Fibroblast of peridontal ligament (primary cell): ENCODE measurements at regions not wholly inside any gene's neighbourhood (a gene's known extent, or its start where the extent isn't known, plus 50 kb on each side); places are given as distances from the start of the nearest gene placed in this dataset.
"Not testable (repeated sequence)": the region's sequence is repeated elsewhere in the genome, so short reads cannot be mapped to it uniquely, and the experiment has no call there.

Experiments
- DNase-seq: peaks from one replicate; pipeline ENCODE4 v3.0.0-alpha.2; 2010; ENCODE audit errors: extremely low read depth

- peak; percentile 66 for DNase-seq
These were observed 314.2 kb upstream of the IGFBP7 start for GRCh38 chr4:57424232-57424897.

GRCh38 chr4:57418133-57418532, 307.9 kb upstream of the IGFBP7 start:
- DNase-seq = no peak

- DNase-seq = no peak
These were observed 302.3 kb upstream of the IGFBP7 start for GRCh38 chr4:57412259-57413054.

- no peak for DNase-seq
These were observed 300.3 kb upstream of the IGFBP7 start for GRCh38 chr4:57410331-57411052.

GRCh38 chr4:57405359-57405758, 295.2 kb upstream of the IGFBP7 start:
- no peak for DNase-seq

- DNase-seq = no peak
These were observed 294.3 kb upstream of the IGFBP7 start for GRCh38 chr4:57404483-57404882.

- DNase-seq = no peak
These were observed 293.4 kb upstream of the IGFBP7 start for GRCh38 chr4:57403591-57403990.

GRCh38 chr4:57401586-57401985, 291.4 kb upstream of the IGFBP7 start:
- DNase-seq = no peak

GRCh38 chr4:57378766-57379165, 268.6 kb upstream of the IGFBP7 start:
- DNase-seq = peak; percentile 6

GRCh38 chr4:57374866-57375595, 264.8 kb upstream of the IGFBP7 start:
- DNase-seq = no peak

GRCh38 chr4:57373991-57374390, 263.8 kb upstream of the IGFBP7 start:
- DNase-seq = no peak

- DNase-seq = no peak
These were observed 261.5 kb upstream of the IGFBP7 start for GRCh38 chr4:57371671-57372070.

GRCh38 chr4:57370691-57371090, 260.5 kb upstream of the IGFBP7 start:
- DNase-seq = no peak

GRCh38 chr4:57369446-57369845, 259.3 kb upstream of the IGFBP7 start:
- no peak for DNase-seq

- no peak for DNase-seq
These were observed 254.1 kb upstream of the IGFBP7 start for GRCh38 chr4:57364255-57364654.

GRCh38 chr4:57363346-57363745, 253.2 kb upstream of the IGFBP7 start:
- DNase-seq = no peak

GRCh38 chr4:57360681-57361080, 250.5 kb upstream of the IGFBP7 start:
- no peak for DNase-seq

- DNase-seq = no peak
These were observed 245.0 kb upstream of the IGFBP7 start for GRCh38 chr4:57355101-57355665.

- no peak for DNase-seq
These were observed 241.5 kb upstream of the IGFBP7 start for GRCh38 chr4:57351731-57352130.

- DNase-seq = no peak
These were observed 234.1 kb upstream of the IGFBP7 start for GRCh38 chr4:57344296-57344695.

- peak; percentile 4 for DNase-seq
These were observed 232.2 kb upstream of the IGFBP7 start for GRCh38 chr4:57342411-57342810.

GRCh38 chr4:57338861-57339260, 228.7 kb upstream of the IGFBP7 start:
- DNase-seq = not testable (repeated sequence)
